ENCODE measurements at regions not wholly inside any gene's neighbourhood (a gene's known extent, or its start where the extent isn't known, plus 50 kb on each side); places are given as distances from the start of the nearest gene placed in this dataset.

DNA sequence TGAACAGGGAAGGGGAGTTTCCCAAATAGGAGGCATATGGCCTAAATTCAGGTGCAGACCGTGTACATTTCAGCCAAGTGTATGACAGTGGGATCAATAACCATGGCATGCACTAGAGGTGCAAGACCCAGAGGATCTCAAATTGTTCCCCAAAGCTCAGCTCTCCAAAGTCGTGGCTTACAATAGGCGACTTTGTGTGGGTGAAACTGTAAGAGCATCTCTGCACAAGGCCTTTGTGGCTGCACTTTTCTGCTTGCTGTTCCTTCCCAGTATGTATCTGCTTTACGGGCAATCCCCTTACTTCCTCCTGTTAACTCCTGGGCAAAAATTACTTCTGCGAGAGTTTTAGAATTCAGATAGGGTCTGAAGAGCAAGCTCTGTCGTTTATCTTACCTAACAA lies 518.3 kb upstream of the ZFP42 start:
- TF ChIP-seq CTCF (IDR thresholded peaks at IDR 0.05): no peak
- no peak for TF ChIP-seq POLR2A (IDR thresholded peaks at IDR 0.05)
